ENCODE measurements at regions not wholly inside any gene's neighbourhood (a gene's known extent, or its start where the extent isn't known, plus 50 kb on each side); places are given as distances from the start of the nearest gene placed in this dataset.

DNA sequence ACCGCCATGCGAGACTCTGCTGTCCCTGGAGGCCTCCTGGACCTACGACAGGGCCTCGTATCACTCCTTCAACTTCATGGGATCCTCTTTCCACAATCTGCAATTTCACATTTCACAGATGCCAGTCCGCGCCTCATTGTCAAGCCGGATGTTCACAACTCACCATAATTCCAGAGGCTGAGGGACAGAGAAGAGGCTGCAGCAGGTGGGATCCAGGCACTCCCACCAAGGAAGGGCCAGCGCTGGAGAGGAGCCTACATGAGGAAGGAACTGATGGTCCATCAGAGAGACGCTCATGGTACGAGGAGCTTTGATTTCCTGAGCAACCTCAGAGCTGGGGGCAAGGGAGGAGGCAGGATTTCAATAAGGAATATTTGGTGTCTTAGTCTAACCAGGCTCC is 495.0 kb downstream of the BRD1 start:
- TF ChIP-seq CTCF (conservative IDR thresholded peaks at IDR 0.05; ENCODE audit: low read depth in 2 of 2) = no peak
- TF ChIP-seq, protein P1, sequence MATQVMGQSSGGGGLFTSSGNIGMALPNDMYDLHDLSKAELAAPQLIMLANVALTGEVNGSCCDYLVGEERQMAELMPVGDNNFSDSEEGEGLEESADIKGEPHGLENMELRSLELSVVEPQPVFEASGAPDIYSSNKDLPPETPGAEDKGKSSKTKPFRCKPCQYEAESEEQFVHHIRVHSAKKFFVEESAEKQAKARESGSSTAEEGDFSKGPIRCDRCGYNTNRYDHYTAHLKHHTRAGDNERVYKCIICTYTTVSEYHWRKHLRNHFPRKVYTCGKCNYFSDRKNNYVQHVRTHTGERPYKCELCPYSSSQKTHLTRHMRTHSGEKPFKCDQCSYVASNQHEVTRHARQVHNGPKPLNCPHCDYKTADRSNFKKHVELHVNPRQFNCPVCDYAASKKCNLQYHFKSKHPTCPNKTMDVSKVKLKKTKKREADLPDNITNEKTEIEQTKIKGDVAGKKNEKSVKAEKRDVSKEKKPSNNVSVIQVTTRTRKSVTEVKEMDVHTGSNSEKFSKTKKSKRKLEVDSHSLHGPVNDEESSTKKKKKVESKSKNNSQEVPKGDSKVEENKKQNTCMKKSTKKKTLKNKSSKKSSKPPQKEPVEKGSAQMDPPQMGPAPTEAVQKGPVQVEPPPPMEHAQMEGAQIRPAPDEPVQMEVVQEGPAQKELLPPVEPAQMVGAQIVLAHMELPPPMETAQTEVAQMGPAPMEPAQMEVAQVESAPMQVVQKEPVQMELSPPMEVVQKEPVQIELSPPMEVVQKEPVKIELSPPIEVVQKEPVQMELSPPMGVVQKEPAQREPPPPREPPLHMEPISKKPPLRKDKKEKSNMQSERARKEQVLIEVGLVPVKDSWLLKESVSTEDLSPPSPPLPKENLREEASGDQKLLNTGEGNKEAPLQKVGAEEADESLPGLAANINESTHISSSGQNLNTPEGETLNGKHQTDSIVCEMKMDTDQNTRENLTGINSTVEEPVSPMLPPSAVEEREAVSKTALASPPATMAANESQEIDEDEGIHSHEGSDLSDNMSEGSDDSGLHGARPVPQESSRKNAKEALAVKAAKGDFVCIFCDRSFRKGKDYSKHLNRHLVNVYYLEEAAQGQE (IDR thresholded peaks at IDR 0.05; ENCODE audit: unreplicated experiment) = no peak
- TF ChIP-seq EZH2 (IDR thresholded peaks at IDR 0.05; ENCODE audit: low read depth, unreplicated experiment) = no peak
- TF ChIP-seq STAT1 (IDR thresholded peaks at IDR 0.05; ENCODE audit: unreplicated experiment) = no peak
- no peak for TF ChIP-seq JUNB (IDR thresholded peaks at IDR 0.05; ENCODE audit: unreplicated experiment)
- no peak for TF ChIP-seq POLR2AphosphoS5 (IDR thresholded peaks at IDR 0.05; ENCODE audit: low read depth)
- TF ChIP-seq EZH2phosphoT487 (IDR thresholded peaks at IDR 0.05; ENCODE audit: unreplicated experiment) = no peak
- no peak for TF ChIP-seq NANOG (IDR thresholded peaks at IDR 0.05; ENCODE audit: borderline replicate concordance)

Measured in GM23338 (cell line).